ENCODE measurements at regions not wholly inside any gene's neighbourhood (a gene's known extent, or its start where the extent isn't known, plus 50 kb on each side); places are given as distances from the start of the nearest gene placed in this dataset.

GRCh38 chr12:74446466-74446865 lies 91.2 kb upstream of the ATXN7L3B start:
- no peak for TF ChIP-seq POLR2A (IDR thresholded peaks at IDR 0.05; ENCODE audit: extremely low read depth, insufficient read length)
- no peak for TF ChIP-seq CTCF (IDR thresholded peaks at IDR 0.05; ENCODE audit: low read depth, low read length)
- no peak for DNase-seq (ENCODE audit: low read depth)
- no peak overlapping the region for H3K4me3 ChIP-seq (ENCODE audit: low read depth, low read length)

- DNase-seq (ENCODE audit: low read depth) = peak; percentile 5
- H3K4me3 ChIP-seq (ENCODE audit: low read depth, low read length) = no peak overlapping the region
- TF ChIP-seq MYC (IDR thresholded peaks at IDR 0.05; ENCODE audit: low read depth, low read length) (no peak), CTCF (IDR thresholded peaks at IDR 0.05; ENCODE audit: low read depth, low read length) (no peak), POLR2A (IDR thresholded peaks at IDR 0.05; ENCODE audit: extremely low read depth, insufficient read length) (no peak), MAX (IDR thresholded peaks at IDR 0.05; ENCODE audit: low read depth, low read length) (no peak)
Observed at GRCh38 chr12:74449872-74450271, 87.8 kb upstream of the ATXN7L3B start.

GRCh38 chr12:74454109-74454508 lies 83.5 kb upstream of the ATXN7L3B start:
- TF ChIP-seq POLR2A (IDR thresholded peaks at IDR 0.05; ENCODE audit: extremely low read depth, insufficient read length) (no peak), CTCF (IDR thresholded peaks at IDR 0.05; ENCODE audit: low read depth, low read length) (no peak), MYC (IDR thresholded peaks at IDR 0.05; ENCODE audit: low read depth, low read length) (no peak), MAX (IDR thresholded peaks at IDR 0.05; ENCODE audit: low read depth, low read length) (no peak)
- H3K4me3 ChIP-seq (ENCODE audit: low read depth, low read length) = no peak overlapping the region
- no peak for DNase-seq (ENCODE audit: low read depth)

- TF ChIP-seq CTCF (IDR thresholded peaks at IDR 0.05; ENCODE audit: low read depth, low read length) (no peak), MAX (IDR thresholded peaks at IDR 0.05; ENCODE audit: low read depth, low read length) (no peak), MYC (IDR thresholded peaks at IDR 0.05; ENCODE audit: low read depth, low read length) (no peak), POLR2A (IDR thresholded peaks at IDR 0.05; ENCODE audit: extremely low read depth, insufficient read length) (no peak)
- DNase-seq (ENCODE audit: low read depth) = no peak
- no peak overlapping the region for H3K4me3 ChIP-seq (ENCODE audit: low read depth, low read length)
Observed at GRCh38 chr12:74455429-74455828, 82.2 kb upstream of the ATXN7L3B start.

GRCh38 chr12:74456431-74456830 lies 81.2 kb upstream of the ATXN7L3B start:
- H3K4me3 ChIP-seq (ENCODE audit: low read depth, low read length) = no peak overlapping the region
- TF ChIP-seq POLR2A (IDR thresholded peaks at IDR 0.05; ENCODE audit: extremely low read depth, insufficient read length) (no peak), CTCF (IDR thresholded peaks at IDR 0.05; ENCODE audit: low read depth, low read length) (no peak), MAX (IDR thresholded peaks at IDR 0.05; ENCODE audit: low read depth, low read length) (no peak)
- DNase-seq (ENCODE audit: low read depth) = no peak

- TF ChIP-seq CTCF (IDR thresholded peaks at IDR 0.05; ENCODE audit: low read depth, low read length) (no peak), MAX (IDR thresholded peaks at IDR 0.05; ENCODE audit: low read depth, low read length) (no peak), POLR2A (IDR thresholded peaks at IDR 0.05; ENCODE audit: extremely low read depth, insufficient read length) (no peak), MYC (IDR thresholded peaks at IDR 0.05; ENCODE audit: low read depth, low read length) (no peak)
- H3K4me3 ChIP-seq (ENCODE audit: low read depth, low read length) = no peak overlapping the region
- no peak for DNase-seq (ENCODE audit: low read depth)
Observed at GRCh38 chr12:74468401-74468800, 69.2 kb upstream of the ATXN7L3B start.
